Left lobe of liver (tissue), 2 donors: ENCODE measurements at regions not wholly inside any gene's neighbourhood (a gene's known extent, or its start where the extent isn't known, plus 50 kb on each side); places are given as distances from the start of the nearest gene placed in this dataset.

Experiments
- ATAC-seq: fragments of 200-7000 bp; cut with Tn5 transposase; one replicate; pipeline ENCODE4 v1.9.1; 2020; ENCODE audit warnings: mild to moderate bottlenecking, moderate library complexity
- DNase-seq: peaks from one replicate; pipeline ENCODE4 v3.0.0-alpha.2; 2020; ENCODE audit warnings: low spot score
- donor health status: DM: no; HTN: no; CAD: no; lungs with moderate emphysema.
- donor health status: DM: no; HTN: yes; CAD: no.

- no peak for ATAC-seq
- DNase-seq: no peak
Measured at GRCh38 chr13:44627441-44627840, 51.3 kb upstream of the TSC22D1 start.

- DNase-seq (no peak), ATAC-seq (no peak)
Measured at GRCh38 chr13:44626176-44626575, 50.0 kb upstream of the TSC22D1 start.
